DMS79 (cell line): ENCODE measurements at regions not wholly inside any gene's neighbourhood (a gene's known extent, or its start where the extent isn't known, plus 50 kb on each side); places are given as distances from the start of the nearest gene placed in this dataset.
"Not testable (repeated sequence)": the region's sequence is repeated elsewhere in the genome, so short reads cannot be mapped to it uniquely, and the experiment has no call there.

Experiments used
- DNase-seq: peaks from one replicate; lab custom pipeline; 2025; lab: John Stamatoyannopoulos, UW

- DNase-seq = no peak
Measured at GRCh38 chr9:135275163-135275562, 187.7 kb downstream of the OLFM1 start.

- peak; percentile 97 for DNase-seq
Measured at GRCh38 chr9:135275571-135276289, 188.3 kb downstream of the OLFM1 start.

- no peak for DNase-seq
Measured at GRCh38 chr9:135277219-135278201, 190.0 kb downstream of the OLFM1 start.

GRCh38 chr9:135278586-135278985 lies 191.1 kb downstream of the OLFM1 start:
- DNase-seq = peak; percentile 93

- DNase-seq = no peak
Measured at GRCh38 chr9:135279385-135279784, 191.9 kb downstream of the OLFM1 start.

GRCh38 chr9:135279834-135280393 lies 192.4 kb downstream of the OLFM1 start:
- no peak for DNase-seq

GRCh38 chr9:135280666-135281065 lies 193.2 kb downstream of the OLFM1 start:
- no peak for DNase-seq

- no peak for DNase-seq
Measured at GRCh38 chr9:135281151-135281550, 193.7 kb downstream of the OLFM1 start.

- peak; percentile 95 for DNase-seq
Measured at GRCh38 chr9:135281791-135282737, 194.6 kb downstream of the OLFM1 start.

GRCh38 chr9:135282808-135283207 lies 195.3 kb downstream of the OLFM1 start:
- no peak for DNase-seq

GRCh38 chr9:135283671-135284070 lies 195.9 kb upstream of the PPP1R26 start:
- DNase-seq = no peak

GRCh38 chr9:135284386-135285134 lies 195.0 kb upstream of the PPP1R26 start:
- DNase-seq = no peak

- not testable (repeated sequence) for DNase-seq
Measured at GRCh38 chr9:135286187-135286925, 193.2 kb upstream of the PPP1R26 start.

- DNase-seq = no peak
Measured at GRCh38 chr9:135286961-135287360, 192.6 kb upstream of the PPP1R26 start.

GRCh38 chr9:135287627-135288026 lies 192.0 kb upstream of the PPP1R26 start:
- DNase-seq = no peak

- DNase-seq = no peak
Measured at GRCh38 chr9:135288054-135288453, 191.5 kb upstream of the PPP1R26 start.

GRCh38 chr9:135289081-135289491 lies 190.5 kb upstream of the PPP1R26 start:
- DNase-seq = no peak

- DNase-seq = no peak
Measured at GRCh38 chr9:135290086-135290485, 189.5 kb upstream of the PPP1R26 start.

- DNase-seq = no peak
Measured at GRCh38 chr9:135290566-135290965, 189.0 kb upstream of the PPP1R26 start.

GRCh38 chr9:135291165-135291564 lies 188.4 kb upstream of the PPP1R26 start:
- DNase-seq = no peak
